ENCODE measurements at regions not wholly inside any gene's neighbourhood (a gene's known extent, or its start where the extent isn't known, plus 50 kb on each side); places are given as distances from the start of the nearest gene placed in this dataset.

GRCh38 chr3:67127254-67127653, 129.1 kb downstream of the KBTBD8 start:
- TF ChIP-seq ZBTB7A (IDR thresholded peaks at IDR 0.05; ENCODE audit: low read depth) (no peak), EP300 (IDR thresholded peaks at IDR 0.05; ENCODE audit: borderline replicate concordance) (no peak), RAD21 (IDR thresholded peaks at IDR 0.05; ENCODE audit: low read depth) (no peak), CREB1 (IDR thresholded peaks at IDR 0.05; ENCODE audit: low read depth) (no peak), TAF1 (IDR thresholded peaks at IDR 0.05; ENCODE audit: low read depth) (no peak), REST (IDR thresholded peaks at IDR 0.05; ENCODE audit: low read depth) (no peak), FOXM1 (IDR thresholded peaks at IDR 0.05; ENCODE audit: borderline replicate concordance, low read depth) (no peak), EGR1 (IDR thresholded peaks at IDR 0.05) (no peak), MAX (IDR thresholded peaks at IDR 0.05) (no peak), USF1 (IDR thresholded peaks at IDR 0.05) (no peak)

Measured in Ishikawa (cell line).